KOPT-K1 (cell line): ENCODE measurements at regions not wholly inside any gene's neighbourhood (a gene's known extent, or its start where the extent isn't known, plus 50 kb on each side); places are given as distances from the start of the nearest gene placed in this dataset.

Experiments used
- H3K27ac ChIP-seq: fragments of 200-600 bp; sonication (generic); 2 replicates; pipeline ENCODE4 v1.5.1; 2016; ENCODE audit warnings: antibody characterized with exemption, mild to moderate bottlenecking, low read depth, low read length; ENCODE audit not compliant: poor library complexity, severe bottlenecking
- H3K36me3 ChIP-seq: fragments of 200-600 bp; sonication (generic); 2 replicates; pipeline ENCODE4 v1.5.1; 2017; ENCODE audit warnings: antibody characterized with exemption, mild to moderate bottlenecking, low read length, moderate library complexity; ENCODE audit not compliant: insufficient read depth
- H3K9me3 ChIP-seq: fragments of 200-600 bp; sonication (generic); 2 replicates; pipeline ENCODE4 v1.5.1; 2017; ENCODE audit warnings: antibody characterized with exemption, low read length, mild to moderate bottlenecking; ENCODE audit not compliant: insufficient read depth, poor library complexity, severe bottlenecking

GRCh38 chr17:77740481-77740880 is 218.0 kb upstream of the TNRC6C start:
- no peaks in the 10 kb centered on the region for H3K36me3 ChIP-seq
- H3K27ac ChIP-seq: no peak overlapping the region
- peaks cover 10% of the 10 kb centered on the region for H3K9me3 ChIP-seq

DNA sequence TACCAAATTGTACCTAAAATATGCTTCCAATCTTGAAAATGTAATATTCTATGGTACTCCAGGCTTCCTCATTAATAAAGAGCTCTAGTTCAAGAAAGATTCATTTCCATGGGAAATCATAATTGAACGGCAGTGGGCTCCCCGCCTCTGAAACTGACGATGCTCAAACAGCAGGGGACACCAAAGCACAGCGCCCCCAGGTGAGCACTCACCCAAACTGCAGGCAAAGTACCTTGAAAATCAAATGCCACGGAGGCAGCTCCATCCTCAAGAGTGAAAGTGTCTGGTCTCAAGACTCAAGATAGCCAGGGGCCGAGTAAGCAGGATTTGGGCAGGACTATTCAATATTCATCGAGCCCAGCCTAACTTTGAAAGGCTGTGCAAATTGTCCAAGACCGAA is 217.4 kb upstream of the TNRC6C start:
- no peaks in the 10 kb centered on the region for H3K36me3 ChIP-seq
- H3K27ac ChIP-seq: no peak overlapping the region
- peaks cover 12% of the 10 kb centered on the region for H3K9me3 ChIP-seq

DNA sequence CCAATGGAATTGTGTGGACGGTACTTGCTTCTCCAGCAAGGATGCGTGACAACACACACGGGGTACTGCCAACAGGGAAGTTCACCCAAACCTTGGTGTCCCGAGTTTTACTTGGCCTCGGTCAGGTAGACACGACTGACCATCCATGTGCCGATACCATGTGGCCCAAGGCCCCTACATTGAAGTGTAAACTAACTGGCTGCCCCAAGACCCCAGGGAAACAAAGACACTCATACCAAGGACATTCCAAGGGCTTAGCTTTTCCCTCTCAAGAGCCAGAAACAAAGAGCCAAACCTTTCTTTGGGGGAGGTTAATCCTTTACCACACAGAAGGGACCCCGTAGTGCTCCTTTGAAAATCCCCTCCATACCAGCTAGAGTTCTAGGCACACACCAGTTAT is 215.9 kb upstream of the TNRC6C start:
- H3K9me3 ChIP-seq: peaks cover 12% of the 10 kb centered on the region
- H3K36me3 ChIP-seq: no peaks in the 10 kb centered on the region
- H3K27ac ChIP-seq: no peak overlapping the region

- H3K36me3 ChIP-seq: no peaks in the 10 kb centered on the region
- H3K27ac ChIP-seq: no peak overlapping the region
These were observed 214.2 kb upstream of the TNRC6C start for GRCh38 chr17:77744066-77744988.

GRCh38 chr17:77745702-77746101 is 212.8 kb upstream of the TNRC6C start:
- Histone ChIP-seq H3K36me3 (no peaks in the 10 kb centered on the region), H3K9me3 (peaks cover 12% of the 10 kb centered on the region), H3K27ac (no peak overlapping the region)

More at GRCh38 chr17:77744066-77744988, 214.2 kb upstream of the TNRC6C start:
- H3K9me3 ChIP-seq: peaks cover 12% of the 10 kb centered on the region

DNA sequence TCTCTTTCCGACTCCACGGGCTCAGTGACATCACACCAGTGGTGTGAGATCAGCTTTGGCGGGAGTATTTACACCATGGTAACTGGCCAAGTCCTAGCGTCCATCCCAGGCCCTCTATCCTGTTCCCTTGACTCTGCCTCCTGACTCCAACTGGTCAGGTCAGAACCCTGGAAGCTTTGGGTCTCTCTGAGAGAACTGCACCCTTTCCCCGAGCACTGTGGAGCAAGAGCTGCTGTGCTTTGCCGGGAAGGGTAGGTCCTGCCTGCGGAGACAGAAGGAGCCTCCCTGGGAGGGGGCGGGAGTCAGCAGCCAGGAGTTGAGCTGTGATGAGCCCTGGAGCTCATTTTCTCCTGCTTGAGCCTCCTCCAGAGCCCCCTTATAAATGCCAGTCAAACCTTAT is 212.1 kb upstream of the TNRC6C start:
- Histone ChIP-seq H3K9me3 (peaks cover 12% of the 10 kb centered on the region), H3K36me3 (no peaks in the 10 kb centered on the region), H3K27ac (no peak overlapping the region)

GRCh38 chr17:77746896-77747554 is 211.5 kb upstream of the TNRC6C start:
- Histone ChIP-seq H3K36me3 (no peaks in the 10 kb centered on the region), H3K9me3 (peaks cover 12% of the 10 kb centered on the region), H3K27ac (no peak overlapping the region)

- Histone ChIP-seq H3K36me3 (no peaks in the 10 kb centered on the region), H3K27ac (no peak overlapping the region)
These were observed 210.1 kb upstream of the TNRC6C start for GRCh38 chr17:77748436-77748835.

GRCh38 chr17:77749321-77749751 is 209.2 kb upstream of the TNRC6C start:
- no peak overlapping the region for H3K27ac ChIP-seq
- no peaks in the 10 kb centered on the region for H3K36me3 ChIP-seq
- H3K9me3 ChIP-seq: peaks cover 12% of the 10 kb centered on the region

More at GRCh38 chr17:77748436-77748835, 210.1 kb upstream of the TNRC6C start:
- H3K9me3 ChIP-seq: peaks cover 12% of the 10 kb centered on the region

DNA sequence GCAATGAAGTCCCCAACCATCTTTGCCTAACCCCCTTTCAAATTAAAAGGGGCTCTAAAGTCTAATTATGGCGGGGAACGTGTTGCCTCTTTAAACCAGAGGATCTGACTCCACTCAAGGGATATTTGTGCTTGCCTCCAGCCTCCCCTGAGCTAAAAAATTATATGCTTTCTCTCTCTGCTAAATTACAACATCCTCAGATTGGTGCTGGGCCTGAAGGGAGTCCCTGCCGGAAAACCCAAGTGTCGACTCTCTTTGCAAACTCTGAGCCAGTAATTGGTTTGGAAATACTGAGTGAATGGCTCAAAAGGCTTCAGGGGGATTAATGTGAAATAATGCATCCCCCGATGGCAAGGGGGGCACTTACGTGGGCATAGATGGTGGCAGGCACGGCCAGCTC is 208.5 kb upstream of the TNRC6C start:
- H3K9me3 ChIP-seq: peaks cover 10% of the 10 kb centered on the region
- no peak overlapping the region for H3K27ac ChIP-seq
- no peaks in the 10 kb centered on the region for H3K36me3 ChIP-seq

DNA sequence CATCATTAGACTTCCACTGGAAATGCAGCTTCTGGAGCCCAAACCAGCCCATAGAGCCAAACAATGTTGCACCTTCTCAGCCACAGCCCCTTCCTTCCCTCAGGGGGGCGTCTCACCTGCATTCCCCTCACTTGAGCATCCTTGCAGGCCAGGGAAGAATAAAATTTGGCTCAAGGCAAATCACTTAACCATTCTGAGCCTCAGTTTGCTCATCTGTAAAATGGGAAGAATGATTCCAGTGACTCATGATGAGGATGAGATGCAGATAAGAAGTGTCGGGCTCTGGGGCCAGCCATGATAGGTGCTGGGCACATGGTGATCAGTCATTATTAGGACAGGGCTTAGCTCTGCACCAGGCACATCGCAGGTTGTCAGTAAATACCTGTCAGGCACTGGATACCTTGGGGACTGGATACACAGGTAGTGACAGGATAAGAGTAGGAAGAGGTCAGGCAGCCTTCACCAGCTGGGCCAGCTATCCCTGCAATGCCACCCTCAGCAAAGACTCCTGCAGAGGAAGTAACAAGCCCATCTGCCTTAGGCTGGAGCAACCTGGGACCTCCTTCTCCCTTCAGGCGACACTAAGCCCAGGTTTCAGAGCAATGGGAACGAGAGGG is 208.0 kb upstream of the TNRC6C start:
- no peaks in the 10 kb centered on the region for H3K36me3 ChIP-seq
- H3K9me3 ChIP-seq: peaks cover 10% of the 10 kb centered on the region
- H3K27ac ChIP-seq: no peak overlapping the region

- Histone ChIP-seq H3K9me3 (peaks cover 8% of the 10 kb centered on the region), H3K36me3 (no peaks in the 10 kb centered on the region), H3K27ac (no peak overlapping the region)
These were observed 205.3 kb upstream of the TNRC6C start for GRCh38 chr17:77753246-77753645.

- H3K9me3 ChIP-seq: peaks cover 8% of the 10 kb centered on the region
- H3K27ac ChIP-seq: no peak overlapping the region
- no peaks in the 10 kb centered on the region for H3K36me3 ChIP-seq
These were observed 204.7 kb upstream of the TNRC6C start for GRCh38 chr17:77753691-77754245.

GRCh38 chr17:77754956-77755355 is 203.5 kb upstream of the TNRC6C start:
- Histone ChIP-seq H3K9me3 (peaks cover 8% of the 10 kb centered on the region), H3K27ac (no peak overlapping the region), H3K36me3 (no peaks in the 10 kb centered on the region)

DNA sequence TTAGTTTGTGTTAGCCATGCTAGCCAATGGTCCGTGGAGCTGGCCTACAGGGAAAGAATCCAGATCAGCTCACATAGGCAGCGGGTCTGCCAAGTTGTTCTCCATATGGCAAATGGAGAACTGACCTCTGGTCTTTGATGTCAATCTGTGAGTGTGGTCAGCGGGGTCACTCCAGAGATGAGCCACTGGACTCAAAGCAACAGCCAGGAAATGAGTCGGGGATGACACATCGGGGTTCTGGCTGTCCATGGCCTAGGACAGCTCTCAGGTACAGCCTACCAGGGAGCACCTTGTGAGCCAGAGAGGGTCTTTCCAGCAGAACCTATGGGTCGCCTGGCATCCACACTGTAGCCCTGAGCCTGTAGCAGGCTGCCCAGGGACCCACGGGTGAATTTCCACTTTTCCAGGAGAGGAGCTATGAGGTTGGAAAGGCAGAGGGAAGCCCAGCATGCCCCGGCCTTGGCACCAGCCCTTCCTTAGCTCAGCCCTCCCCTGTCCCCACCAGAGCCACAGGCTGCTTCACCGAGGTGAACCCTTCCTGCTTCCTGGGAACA is 203.0 kb upstream of the TNRC6C start:
- no peaks in the 10 kb centered on the region for H3K36me3 ChIP-seq
- peaks cover 8% of the 10 kb centered on the region for H3K9me3 ChIP-seq
- H3K27ac ChIP-seq: no peak overlapping the region
